Peyer's patch (tissue), 4 donors: ENCODE measurements at regions not wholly inside any gene's neighbourhood (a gene's known extent, or its start where the extent isn't known, plus 50 kb on each side); places are given as distances from the start of the nearest gene placed in this dataset.

Source experiments
- POLR2A ChIP-seq, 2 donors: fragments of 450-650 bp; IDR thresholded peaks; one replicate each; pipeline ENCODE4 v1.5.1; 2017; ENCODE audit warnings: antibody characterized with exemption in 2 of 2, mild to moderate bottlenecking in 2 of 2, moderate library complexity in 2 of 2
- TF ChIP-seq, protein P1 (sequence below), 6 experiments: fragments of 450-650 bp in 4 of 6; fragments of 200-600 bp in 2 of 6; sonication (generic) in 1 of 6; IDR thresholded peaks; one replicate each; pipeline ENCODE4 v1.5.1; 2017 to 2019; ENCODE audit warnings: antibody characterized with exemption in 6 of 6, mild to moderate bottlenecking in 3 of 6, moderate library complexity in 1 of 6

DNA sequence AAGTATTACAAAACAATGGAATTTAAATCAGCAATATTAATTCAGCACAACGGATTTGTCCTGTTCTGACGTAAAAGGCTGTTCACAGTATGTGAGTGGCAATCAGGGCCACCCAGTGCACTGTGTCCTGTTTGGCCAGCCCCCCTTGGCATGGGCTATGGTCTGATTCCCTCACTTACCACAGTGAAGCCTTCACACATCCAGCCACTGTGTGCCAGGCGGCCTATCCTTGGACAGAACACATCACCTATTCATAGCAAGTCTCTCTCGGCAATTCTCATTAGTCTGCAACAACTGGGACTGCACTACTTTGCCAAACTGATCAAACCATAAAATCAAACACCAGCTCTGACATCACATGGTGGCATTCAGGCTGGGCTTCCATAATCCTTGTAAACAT is 221.5 kb upstream of the TSHZ3 start:
- TF ChIP-seq, protein P1, sequence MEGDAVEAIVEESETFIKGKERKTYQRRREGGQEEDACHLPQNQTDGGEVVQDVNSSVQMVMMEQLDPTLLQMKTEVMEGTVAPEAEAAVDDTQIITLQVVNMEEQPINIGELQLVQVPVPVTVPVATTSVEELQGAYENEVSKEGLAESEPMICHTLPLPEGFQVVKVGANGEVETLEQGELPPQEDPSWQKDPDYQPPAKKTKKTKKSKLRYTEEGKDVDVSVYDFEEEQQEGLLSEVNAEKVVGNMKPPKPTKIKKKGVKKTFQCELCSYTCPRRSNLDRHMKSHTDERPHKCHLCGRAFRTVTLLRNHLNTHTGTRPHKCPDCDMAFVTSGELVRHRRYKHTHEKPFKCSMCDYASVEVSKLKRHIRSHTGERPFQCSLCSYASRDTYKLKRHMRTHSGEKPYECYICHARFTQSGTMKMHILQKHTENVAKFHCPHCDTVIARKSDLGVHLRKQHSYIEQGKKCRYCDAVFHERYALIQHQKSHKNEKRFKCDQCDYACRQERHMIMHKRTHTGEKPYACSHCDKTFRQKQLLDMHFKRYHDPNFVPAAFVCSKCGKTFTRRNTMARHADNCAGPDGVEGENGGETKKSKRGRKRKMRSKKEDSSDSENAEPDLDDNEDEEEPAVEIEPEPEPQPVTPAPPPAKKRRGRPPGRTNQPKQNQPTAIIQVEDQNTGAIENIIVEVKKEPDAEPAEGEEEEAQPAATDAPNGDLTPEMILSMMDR (IDR thresholded peaks at IDR 0.05), result no peak
- no peak for TF ChIP-seq POLR2A (IDR thresholded peaks at IDR 0.05)
